AG08395 (cell line): ENCODE measurements at regions not wholly inside any gene's neighbourhood (a gene's known extent, or its start where the extent isn't known, plus 50 kb on each side); places are given as distances from the start of the nearest gene placed in this dataset.
"Not testable (repeated sequence)": the region's sequence is repeated elsewhere in the genome, so short reads cannot be mapped to it uniquely, and the experiment has no call there.

Experiments used
- DNase-seq: peaks from one replicate; pipeline ENCODE4 v3.0.0; 2012; ENCODE audit warnings: mixed read lengths, low spot score

GRCh38 chr6:170213637-170214018 lies 77.2 kb downstream of the DLL1 start:
- DNase-seq, result not testable (repeated sequence)

GRCh38 chr6:170212956-170213636 lies 77.8 kb downstream of the DLL1 start:
- no peak for DNase-seq

- DNase-seq, result no peak
Measured at GRCh38 chr6:170212051-170212756, 78.7 kb downstream of the DLL1 start.

- no peak for DNase-seq
Measured at GRCh38 chr6:170211404-170212025, 79.4 kb downstream of the DLL1 start.

- no peak for DNase-seq
Measured at GRCh38 chr6:170210651-170211403, 80.1 kb downstream of the DLL1 start.

GRCh38 chr6:170210026-170210390 lies 80.9 kb downstream of the DLL1 start:
- DNase-seq, result no peak

GRCh38 chr6:170209354-170210025 lies 81.4 kb downstream of the DLL1 start:
- DNase-seq, result no peak

- DNase-seq, result no peak
Measured at GRCh38 chr6:170208651-170209353, 82.1 kb downstream of the DLL1 start.

GRCh38 chr6:170208182-170208601 lies 82.7 kb downstream of the DLL1 start:
- DNase-seq, result no peak

- no peak for DNase-seq
Measured at GRCh38 chr6:170207586-170208181, 83.2 kb downstream of the DLL1 start.

- no peak for DNase-seq
Measured at GRCh38 chr6:170206851-170207431, 83.9 kb downstream of the DLL1 start.

GRCh38 chr6:170206317-170206621 lies 84.6 kb downstream of the DLL1 start:
- no peak for DNase-seq

GRCh38 chr6:170205534-170206316 lies 85.2 kb downstream of the DLL1 start:
- no peak for DNase-seq

- no peak for DNase-seq
Measured at GRCh38 chr6:170205126-170205525, 85.8 kb downstream of the DLL1 start.

GRCh38 chr6:170203212-170203611 lies 87.7 kb downstream of the DLL1 start:
- DNase-seq, result no peak

- no peak for DNase-seq
Measured at GRCh38 chr6:170202416-170203135, 88.3 kb downstream of the DLL1 start.

- no peak for DNase-seq
Measured at GRCh38 chr6:170201361-170201760, 89.5 kb downstream of the DLL1 start.

GRCh38 chr6:170200458-170200891 lies 90.4 kb downstream of the DLL1 start:
- no peak for DNase-seq

- DNase-seq, result no peak
Measured at GRCh38 chr6:170199716-170200115, 91.2 kb downstream of the DLL1 start.
